ENCODE measurements at regions not wholly inside any gene's neighbourhood (a gene's known extent, or its start where the extent isn't known, plus 50 kb on each side); places are given as distances from the start of the nearest gene placed in this dataset.

DNA sequence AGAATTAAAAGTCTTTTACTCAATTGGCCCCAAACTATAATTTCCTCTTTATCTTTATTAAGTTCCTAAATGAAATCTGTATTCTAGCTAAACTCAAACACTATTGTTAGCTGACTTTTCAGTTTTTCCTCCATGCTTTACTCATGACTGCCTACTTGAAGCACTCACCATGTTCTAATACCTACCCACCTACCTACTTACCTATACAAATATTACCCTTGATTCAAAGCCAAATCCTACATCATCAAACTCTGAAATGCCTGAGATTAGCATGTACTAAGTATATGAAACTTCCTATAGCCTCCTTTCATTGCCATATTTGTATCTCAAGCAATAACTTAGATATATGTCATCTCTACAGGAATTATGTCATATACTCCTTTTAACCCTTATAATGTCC, 259.7 kb downstream of the HDGFL1 start:
- Histone ChIP-seq H4K5ac (ENCODE audit: insufficient read length, low read depth, low read length) (no peak overlapping the region), H2BK20ac (ENCODE audit: low read depth, low read length, poor library complexity, severe bottlenecking) (no peak overlapping the region), H3K56ac (ENCODE audit: insufficient read length, low read depth, low read length) (no peak overlapping the region), H3K79me1 (ENCODE audit: insufficient read depth, low read depth, low read length, poor library complexity, severe bottlenecking) (no peaks in the 10 kb centered on the region), H4K20me1 (ENCODE audit: control insufficient read depth, insufficient read depth, insufficient read length) (no peaks in the 10 kb centered on the region), H3K79me2 (ENCODE audit: insufficient read depth, low read length) (no peaks in the 10 kb centered on the region), H2AFZ (ENCODE audit: low read length) (no peak overlapping the region), H3K23ac (ENCODE audit: insufficient read length, low read depth, low read length) (no peak overlapping the region), H3K4me1 (ENCODE audit: insufficient read depth, low read length) (0 out of 2 replicates have a peak, but pooled peaks cover 3% of the 10 kb centered on the region), H2BK120ac (ENCODE audit: low read depth, low read length, poor library complexity, severe bottlenecking) (no peak overlapping the region), H3T11ph (ENCODE audit: low read length) (no peak overlapping the region), H3K23me2 (ENCODE audit: insufficient read length, low read depth, low read length, poor library complexity, severe bottlenecking) (no peaks in the 10 kb centered on the region), H3K14ac (ENCODE audit: insufficient read depth, low read length) (no peak overlapping the region), H3K27me3 (ENCODE audit: insufficient read depth, low read length) (no peaks in the 10 kb centered on the region), H2AK5ac (ENCODE audit: insufficient read length, low read length) (no peak overlapping the region), H2BK5ac (ENCODE audit: insufficient read length, low read length) (no peak overlapping the region), H4K8ac (replicated peaks; ENCODE audit: insufficient read length, low read depth, low read length) (no peak overlapping the region), H2BK15ac (ENCODE audit: low read depth, low read length) (no peak overlapping the region), H3K9me3 (ENCODE audit: control insufficient read depth, low read depth, low read length) (no peaks in the 10 kb centered on the region), H3K18ac (ENCODE audit: insufficient read length, low read depth, low read length) (no peak overlapping the region), H3K9ac (ENCODE audit: extremely low read depth, insufficient read length, low read length) (no peak overlapping the region), H3K4ac (ENCODE audit: low read depth, low read length) (no peak overlapping the region), H3K4me2 (ENCODE audit: insufficient read depth, insufficient read length, low read length) (no peak overlapping the region), H4K91ac (ENCODE audit: insufficient read length, low read depth, low read length) (no peak overlapping the region), H3K27ac (ENCODE audit: insufficient read length, low read depth, low read length) (no peak overlapping the region), H2BK12ac (ENCODE audit: insufficient read length, low read depth, low read length) (no peak overlapping the region)
- no peaks in the 10 kb centered on the region for H3K27me3 Mint-ChIP-seq (ENCODE audit: low read depth)
- no peak overlapping the region for H3K4me3 Mint-ChIP-seq
- H3K9me3 Mint-ChIP-seq, result peaks cover 0 to 4% of the 10 kb centered on the region in 2 experiments; a peak in 1 of 5 replicates
- H3K36me3 Mint-ChIP-seq (ENCODE audit: insufficient read depth in 1 of 3, low read depth in 3 of 3), result no peaks in the 10 kb centered on the region; a peak in 2 of 7 replicates
- peaks cover 10 to 14% of the 10 kb centered on the region in 2 experiments for H3K4me1 Mint-ChIP-seq
- DNase-seq, result no peak
- TF ChIP-seq, protein P1, sequence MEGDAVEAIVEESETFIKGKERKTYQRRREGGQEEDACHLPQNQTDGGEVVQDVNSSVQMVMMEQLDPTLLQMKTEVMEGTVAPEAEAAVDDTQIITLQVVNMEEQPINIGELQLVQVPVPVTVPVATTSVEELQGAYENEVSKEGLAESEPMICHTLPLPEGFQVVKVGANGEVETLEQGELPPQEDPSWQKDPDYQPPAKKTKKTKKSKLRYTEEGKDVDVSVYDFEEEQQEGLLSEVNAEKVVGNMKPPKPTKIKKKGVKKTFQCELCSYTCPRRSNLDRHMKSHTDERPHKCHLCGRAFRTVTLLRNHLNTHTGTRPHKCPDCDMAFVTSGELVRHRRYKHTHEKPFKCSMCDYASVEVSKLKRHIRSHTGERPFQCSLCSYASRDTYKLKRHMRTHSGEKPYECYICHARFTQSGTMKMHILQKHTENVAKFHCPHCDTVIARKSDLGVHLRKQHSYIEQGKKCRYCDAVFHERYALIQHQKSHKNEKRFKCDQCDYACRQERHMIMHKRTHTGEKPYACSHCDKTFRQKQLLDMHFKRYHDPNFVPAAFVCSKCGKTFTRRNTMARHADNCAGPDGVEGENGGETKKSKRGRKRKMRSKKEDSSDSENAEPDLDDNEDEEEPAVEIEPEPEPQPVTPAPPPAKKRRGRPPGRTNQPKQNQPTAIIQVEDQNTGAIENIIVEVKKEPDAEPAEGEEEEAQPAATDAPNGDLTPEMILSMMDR (conservative IDR thresholded peaks at IDR 0.05), result no peak
- H3K27ac Mint-ChIP-seq, result no peak overlapping the region
